Endodermal cell (in vitro differentiated cells): ENCODE measurements at regions not wholly inside any gene's neighbourhood (a gene's known extent, or its start where the extent isn't known, plus 50 kb on each side); places are given as distances from the start of the nearest gene placed in this dataset.

Experiments
- DNase-seq: peaks from one replicate; pipeline ENCODE4 v3.0.0-alpha.2; 2017
- H3K27ac ChIP-seq: 2 replicates; pipeline ENCODE4 v1.5.1; 2013; ENCODE audit warnings: mild to moderate bottlenecking, low read depth, low read length, moderate library complexity
- H3K27me3 ChIP-seq: 2 replicates; pipeline ENCODE4 v1.6.1; 2013; ENCODE audit warnings: mild to moderate bottlenecking, low read length, moderate library complexity; ENCODE audit not compliant: insufficient read depth, control insufficient read depth, poor library complexity, severe bottlenecking
- H3K36me3 ChIP-seq: 2 replicates; pipeline ENCODE4 v1.7.0; 2013; ENCODE audit warnings: mild to moderate bottlenecking, low read length, moderate library complexity; ENCODE audit not compliant: control insufficient read depth, insufficient read depth
- H3K4me1 ChIP-seq: one replicate; pipeline ENCODE4 v1.7.0; 2013; ENCODE audit warnings: low read length; ENCODE audit not compliant: control insufficient read depth, insufficient read depth
- H3K4me3 ChIP-seq: 2 replicates; pipeline ENCODE4 v1.5.1; 2013; ENCODE audit warnings: mild to moderate bottlenecking, low read length, moderate library complexity
- H3K9ac ChIP-seq: 2 replicates; pipeline ENCODE4 v1.6.1; 2013; ENCODE audit warnings: mild to moderate bottlenecking, low read length, moderate library complexity; ENCODE audit not compliant: poor library complexity, severe bottlenecking; ENCODE audit errors: extremely low read depth
- H3K9me3 ChIP-seq: 2 replicates; pipeline ENCODE4 v1.6.1; 2013; ENCODE audit warnings: mild to moderate bottlenecking, low read length, moderate library complexity; ENCODE audit not compliant: control insufficient read depth
- H3K27ac Mint-ChIP-seq: 2 replicates; pipeline ENCODE4 v1.8.0; 2020; ENCODE audit warnings: mixed read lengths
- H3K27me3 Mint-ChIP-seq: 2 replicates; pipeline ENCODE4 v1.8.0; 2021; ENCODE audit warnings: mild to moderate bottlenecking, mixed read lengths; ENCODE audit not compliant: insufficient read depth
- H3K36me3 Mint-ChIP-seq: 2 replicates; pipeline ENCODE4 v1.8.0; 2020; ENCODE audit warnings: low read depth, mixed read lengths
- H3K4me1 Mint-ChIP-seq: 2 replicates; pipeline ENCODE4 v1.8.0; 2020; ENCODE audit warnings: mixed read lengths
- H3K4me3 Mint-ChIP-seq: 2 replicates; pipeline ENCODE4 v1.8.0; 2020; ENCODE audit warnings: mild to moderate bottlenecking, moderate library complexity, mixed read lengths
- H3K9me3 Mint-ChIP-seq: 2 replicates; pipeline ENCODE4 v1.8.0; 2020; ENCODE audit warnings: mild to moderate bottlenecking, mixed read lengths
- CTCF ChIP-seq: fragments of 200-600 bp; sonication (generic); conservative IDR thresholded peaks from 2 replicates; pipeline ENCODE4 v1.5.0; 2021; ENCODE audit warnings: antibody characterized with exemption, mild to moderate bottlenecking
- WGBS, 2 experiments: methylation state at CpG; one replicate each; pipeline versions ENCODE4 v1.1.5 to v1.1.7; 2013; ENCODE audit warnings: missing lambda C conversion rate in 2 of 2, mixed read lengths in 1 of 2; ENCODE audit not compliant: insufficient coverage in 1 of 2, insufficient read length in 1 of 2; 5-methylcytosine and 5-hydroxymethylcytosine counted together

GRCh38 chr1:217019475-217019874, 296.2 kb upstream of the ESRRG start:
- no peaks in the 10 kb centered on the region for H3K4me1 ChIP-seq
- H3K9ac ChIP-seq = no peak overlapping the region
- TF ChIP-seq CTCF = no peak
- peaks cover 2% of the 10 kb centered on the region for H3K27me3 Mint-ChIP-seq
- H3K9me3 ChIP-seq = no peaks in the 10 kb centered on the region
- no peaks in the 10 kb centered on the region for H3K36me3 Mint-ChIP-seq
- no peak overlapping the region for H3K4me3 Mint-ChIP-seq
- no peak overlapping the region for H3K27ac ChIP-seq
- H3K4me3 ChIP-seq = no peak overlapping the region
- H3K36me3 ChIP-seq = no peaks in the 10 kb centered on the region
- no peaks in the 10 kb centered on the region for H3K9me3 Mint-ChIP-seq
- no peaks in the 10 kb centered on the region for H3K27me3 ChIP-seq
- DNase-seq = no peak
- 50 to 90% methylated on average over 1 to 2 of the region's 2 CpGs for WGBS, 2 experiments
- H3K4me1 Mint-ChIP-seq = no peaks in the 10 kb centered on the region
- H3K27ac Mint-ChIP-seq = no peak overlapping the region

GRCh38 chr1:217018648-217019047, 295.4 kb upstream of the ESRRG start:
- DNase-seq = no peak
- H3K9me3 Mint-ChIP-seq = no peaks in the 10 kb centered on the region
- no peak for TF ChIP-seq CTCF
- peaks cover 2% of the 10 kb centered on the region for H3K27me3 Mint-ChIP-seq
- Histone ChIP-seq H3K27me3 (no peaks in the 10 kb centered on the region), H3K9me3 (no peaks in the 10 kb centered on the region), H3K4me1 (no peaks in the 10 kb centered on the region), H3K27ac (no peak overlapping the region), H3K36me3 (no peaks in the 10 kb centered on the region), H3K4me3 (no peak overlapping the region), H3K9ac (no peak overlapping the region)
- WGBS, 2 experiments = 87 to 100% methylated on average over 1 to 3 of the region's 3 CpGs
- no peaks in the 10 kb centered on the region for H3K4me1 Mint-ChIP-seq
- H3K4me3 Mint-ChIP-seq = no peak overlapping the region
- H3K27ac Mint-ChIP-seq = no peak overlapping the region
- H3K36me3 Mint-ChIP-seq = no peaks in the 10 kb centered on the region

GRCh38 chr1:217017165-217017564, 293.9 kb upstream of the ESRRG start:
- Histone ChIP-seq H3K9ac (no peak overlapping the region), H3K4me1 (no peaks in the 10 kb centered on the region), H3K27ac (no peak overlapping the region), H3K4me3 (no peak overlapping the region), H3K9me3 (no peaks in the 10 kb centered on the region), H3K36me3 (no peaks in the 10 kb centered on the region), H3K27me3 (no peaks in the 10 kb centered on the region)
- no peak for TF ChIP-seq CTCF
- DNase-seq = no peak
- Mint-ChIP-seq H3K9me3 (no peaks in the 10 kb centered on the region), H3K27me3 (peaks cover 2% of the 10 kb centered on the region), H3K4me3 (no peak overlapping the region), H3K36me3 (no peaks in the 10 kb centered on the region), H3K27ac (no peak overlapping the region), H3K4me1 (no peaks in the 10 kb centered on the region)
